DND-41 (cell line): ENCODE measurements at regions not wholly inside any gene's neighbourhood (a gene's known extent, or its start where the extent isn't known, plus 50 kb on each side); places are given as distances from the start of the nearest gene placed in this dataset.

Experiments
- ATAC-seq: fragments of 200-7000 bp; cut with Tn5 transposase; 3 replicates; pipeline ENCODE4 v1.9.1; 2021; ENCODE audit warnings: low read depth; ENCODE audit not compliant: insufficient read depth
- DNase-seq: peaks from one replicate; pipeline ENCODE4 v3.0.0-alpha.2; 2020
- H2AFZ ChIP-seq: 2 replicates; pipeline ENCODE4 v1.6.0; 2012; ENCODE audit warnings: low read depth, low read length
- H3K27ac ChIP-seq: 2 replicates; pipeline ENCODE4 v1.5.1; 2012; ENCODE audit warnings: low read length, inconsistent platforms
- H3K27me3 ChIP-seq: fragments of 200-600 bp; sonication (generic); 2 replicates; pipeline ENCODE4 v1.6.0; 2012; ENCODE audit warnings: low read length, mild to moderate bottlenecking, inconsistent platforms; ENCODE audit not compliant: insufficient read depth, poor library complexity
- H3K36me3 ChIP-seq: 2 replicates; pipeline ENCODE4 v1.5.1; 2012; ENCODE audit warnings: low read length, inconsistent platforms; ENCODE audit not compliant: insufficient read depth
- H3K4me1 ChIP-seq: 2 replicates; pipeline ENCODE4 v1.5.1; 2012; ENCODE audit warnings: mild to moderate bottlenecking, low read length; ENCODE audit not compliant: insufficient read depth
- H3K4me2 ChIP-seq: 2 replicates; pipeline ENCODE4 v1.6.0; 2012; ENCODE audit warnings: mild to moderate bottlenecking, moderate library complexity, low read length, inconsistent platforms; ENCODE audit not compliant: insufficient read depth
- H3K4me3 ChIP-seq, 2 experiments: fragments of 200-600 bp in 1 of 2; shearing (Covaris generic) in 1 of 2; 2 replicates each; pipeline ENCODE4 v1.5.1; 2012 to 2016; ENCODE audit warnings: inconsistent platforms in 2 of 2, low read length in 2 of 2, mild to moderate bottlenecking in 2 of 2, low read depth in 1 of 2, moderate library complexity in 1 of 2
- H3K79me2 ChIP-seq: 2 replicates; pipeline ENCODE4 v1.6.0; 2012; ENCODE audit warnings: low read length, inconsistent platforms; ENCODE audit not compliant: insufficient read depth
- H3K9ac ChIP-seq: 2 replicates; pipeline ENCODE4 v1.6.0; 2012; ENCODE audit warnings: low read depth, mild to moderate bottlenecking, inconsistent platforms, low read length, moderate library complexity
- H3K9me3 ChIP-seq: 2 replicates; pipeline ENCODE4 v1.5.1; 2012; ENCODE audit warnings: low read length, moderate library complexity, mild to moderate bottlenecking, inconsistent platforms; ENCODE audit not compliant: insufficient read depth, severe bottlenecking
- H4K20me1 ChIP-seq: 2 replicates; pipeline ENCODE4 v1.6.0; 2012; ENCODE audit warnings: low read length; ENCODE audit not compliant: insufficient read depth
- EZH2 ChIP-seq: IDR thresholded peaks from 3 replicates; pipeline ENCODE4 v1.6.1; 2012; ENCODE audit warnings: borderline replicate concordance, low read depth, mild to moderate bottlenecking, moderate library complexity, low read length, inconsistent platforms; ENCODE audit not compliant: severe bottlenecking
- TF ChIP-seq, protein P1 (sequence below): IDR thresholded peaks from 2 replicates; pipeline ENCODE4 v1.5.1; 2012; ENCODE audit warnings: borderline replicate concordance, low read length, moderate library complexity, mild to moderate bottlenecking; ENCODE audit not compliant: poor library complexity, severe bottlenecking; ENCODE audit errors: extremely low read depth

DNA sequence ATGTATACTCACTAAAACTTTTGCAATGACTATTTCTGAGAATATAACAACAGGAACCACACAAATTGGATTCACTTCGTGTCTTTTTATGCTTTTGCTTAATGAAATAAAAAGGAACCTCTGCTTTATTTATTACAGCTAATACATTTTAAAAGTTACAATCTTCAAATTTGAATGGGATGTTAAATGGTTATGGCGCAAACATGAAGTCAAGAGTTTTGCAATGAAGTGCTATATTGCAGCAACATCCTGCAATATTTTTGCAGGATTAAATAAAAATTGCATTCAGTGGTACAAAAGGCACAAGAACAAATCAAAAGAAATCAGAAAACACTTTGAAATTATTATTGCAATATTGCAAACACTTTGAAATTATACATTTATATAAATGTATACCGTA lies 1519.0 kb upstream of the MIR17HG start:
- TF ChIP-seq, protein P1, sequence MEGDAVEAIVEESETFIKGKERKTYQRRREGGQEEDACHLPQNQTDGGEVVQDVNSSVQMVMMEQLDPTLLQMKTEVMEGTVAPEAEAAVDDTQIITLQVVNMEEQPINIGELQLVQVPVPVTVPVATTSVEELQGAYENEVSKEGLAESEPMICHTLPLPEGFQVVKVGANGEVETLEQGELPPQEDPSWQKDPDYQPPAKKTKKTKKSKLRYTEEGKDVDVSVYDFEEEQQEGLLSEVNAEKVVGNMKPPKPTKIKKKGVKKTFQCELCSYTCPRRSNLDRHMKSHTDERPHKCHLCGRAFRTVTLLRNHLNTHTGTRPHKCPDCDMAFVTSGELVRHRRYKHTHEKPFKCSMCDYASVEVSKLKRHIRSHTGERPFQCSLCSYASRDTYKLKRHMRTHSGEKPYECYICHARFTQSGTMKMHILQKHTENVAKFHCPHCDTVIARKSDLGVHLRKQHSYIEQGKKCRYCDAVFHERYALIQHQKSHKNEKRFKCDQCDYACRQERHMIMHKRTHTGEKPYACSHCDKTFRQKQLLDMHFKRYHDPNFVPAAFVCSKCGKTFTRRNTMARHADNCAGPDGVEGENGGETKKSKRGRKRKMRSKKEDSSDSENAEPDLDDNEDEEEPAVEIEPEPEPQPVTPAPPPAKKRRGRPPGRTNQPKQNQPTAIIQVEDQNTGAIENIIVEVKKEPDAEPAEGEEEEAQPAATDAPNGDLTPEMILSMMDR: no peak
- no peak for TF ChIP-seq EZH2
- H3K4me3 ChIP-seq: no peak overlapping the region
- H3K79me2 ChIP-seq: no peaks in the 10 kb centered on the region
- H3K4me1 ChIP-seq: no peaks in the 10 kb centered on the region
- H2AFZ ChIP-seq: no peak overlapping the region
- no peaks in the 10 kb centered on the region for H3K27me3 ChIP-seq
- H3K4me2 ChIP-seq: no peak overlapping the region
- no peak overlapping the region for H3K27ac ChIP-seq
- H3K9ac ChIP-seq: no peak overlapping the region
- H3K36me3 ChIP-seq: no peaks in the 10 kb centered on the region
- DNase-seq: no peak
- no peak for ATAC-seq
- no peaks in the 10 kb centered on the region for H4K20me1 ChIP-seq
- no peaks in the 10 kb centered on the region for H3K9me3 ChIP-seq

- H3K4me3 ChIP-seq: no peak overlapping the region
- H4K20me1 ChIP-seq: no peaks in the 10 kb centered on the region
- H3K9me3 ChIP-seq: no peaks in the 10 kb centered on the region
- no peaks in the 10 kb centered on the region for H3K79me2 ChIP-seq
- H2AFZ ChIP-seq: no peak overlapping the region
- H3K27me3 ChIP-seq: no peaks in the 10 kb centered on the region
- H3K36me3 ChIP-seq: no peaks in the 10 kb centered on the region
- no peak for ATAC-seq
- no peak for TF ChIP-seq EZH2
- TF ChIP-seq, protein P1: no peak
- no peaks in the 10 kb centered on the region for H3K4me1 ChIP-seq
- H3K27ac ChIP-seq: no peak overlapping the region
- DNase-seq: no peak
- no peak overlapping the region for H3K9ac ChIP-seq
- no peak overlapping the region for H3K4me2 ChIP-seq
Observed at GRCh38 chr13:89831157-89831556, 1516.3 kb upstream of the MIR17HG start.

GRCh38 chr13:89832827-89833226 lies 1514.7 kb upstream of the MIR17HG start:
- TF ChIP-seq, protein P1: no peak
- no peak for TF ChIP-seq EZH2
- no peaks in the 10 kb centered on the region for H4K20me1 ChIP-seq
- H3K9me3 ChIP-seq: no peaks in the 10 kb centered on the region
- no peak overlapping the region for H3K4me2 ChIP-seq
- H3K4me1 ChIP-seq: no peaks in the 10 kb centered on the region
- no peak for DNase-seq
- H3K27ac ChIP-seq: no peak overlapping the region
- no peak overlapping the region for H3K9ac ChIP-seq
- H3K36me3 ChIP-seq: no peaks in the 10 kb centered on the region
- H2AFZ ChIP-seq: no peak overlapping the region
- H3K27me3 ChIP-seq: no peaks in the 10 kb centered on the region
- H3K79me2 ChIP-seq: no peaks in the 10 kb centered on the region
- no peak overlapping the region for H3K4me3 ChIP-seq
- ATAC-seq: no peak

- Histone ChIP-seq H3K4me1 (no peaks in the 10 kb centered on the region), H4K20me1 (no peaks in the 10 kb centered on the region), H3K4me3 (no peak overlapping the region), H3K27ac (no peak overlapping the region), H3K79me2 (no peaks in the 10 kb centered on the region), H3K36me3 (no peaks in the 10 kb centered on the region), H2AFZ (no peak overlapping the region), H3K9me3 (no peaks in the 10 kb centered on the region), H3K27me3 (no peaks in the 10 kb centered on the region), H3K4me2 (no peak overlapping the region), H3K9ac (no peak overlapping the region)
- TF ChIP-seq EZH2: no peak
- TF ChIP-seq, protein P1: no peak
- no peak for DNase-seq
- ATAC-seq: no peak
Observed at GRCh38 chr13:89843621-89844020, 1503.9 kb upstream of the MIR17HG start.
